OCI-LY7 (cell line): ENCODE measurements at regions not wholly inside any gene's neighbourhood (a gene's known extent, or its start where the extent isn't known, plus 50 kb on each side); places are given as distances from the start of the nearest gene placed in this dataset.

Experiments
- BruUV-seq: library from RNA; stranded (reverse); fragments of 400-500 nt; replicated peaks from 2 replicates; lab custom pipeline; 2021; lab: Mats Ljungman, UMichigan
- CTCF ChIA-PET: fragments of 300-600 bp; sonication (Branson Sonifier 250); formaldehyde crosslinking; loops from one replicate; lab custom pipeline; 2022; ENCODE audit warnings: antibody characterized with exemption; ENCODE audit not compliant: unreplicated experiment; lab: Charles Lee
- POLR2A ChIA-PET: fragments of 300-600 bp; sonication (Branson Sonifier 250); formaldehyde crosslinking; loops from one replicate; lab custom pipeline; 2022; ENCODE audit warnings: antibody characterized with exemption; lab: Charles Lee
- DNase-seq: peaks from one replicate; pipeline ENCODE4 v3.0.0-alpha.2; 2015; ENCODE audit warnings: low spot score
- H2AFZ ChIP-seq: fragments of 200-600 bp; sonication (generic), shearing (Covaris generic); 2 replicates; pipeline ENCODE4 v1.6.1; 2014; ENCODE audit warnings: mild to moderate bottlenecking, antibody characterized with exemption, low read length, moderate library complexity
- H3K27ac ChIP-seq: fragments of 200-600 bp; sonication (generic); 2 replicates; pipeline ENCODE4 v1.5.1; 2014; ENCODE audit warnings: mixed run types, low read depth, mild to moderate bottlenecking, moderate library complexity, low read length, inconsistent platforms; ENCODE audit not compliant: poor library complexity, severe bottlenecking
- H3K36me3 ChIP-seq: fragments of 200-600 bp; sonication (generic); 2 replicates; pipeline ENCODE4 v1.6.1; 2014; ENCODE audit warnings: mild to moderate bottlenecking, antibody characterized with exemption, low read length, moderate library complexity, mixed read lengths; ENCODE audit not compliant: insufficient read depth
- H3K4me1 ChIP-seq: fragments of 200-600 bp; sonication (generic); 2 replicates; pipeline ENCODE4 v1.5.1; 2014; ENCODE audit warnings: mild to moderate bottlenecking, low read length; ENCODE audit not compliant: insufficient read depth, poor library complexity, severe bottlenecking
- H3K4me2 ChIP-seq: fragments of 200-600 bp; sonication (generic); 2 replicates; pipeline ENCODE4 v1.6.1; 2014; ENCODE audit warnings: mild to moderate bottlenecking, low read length
- H3K4me3 ChIP-seq: fragments of 200-600 bp; sonication (generic); 2 replicates; pipeline ENCODE4 v1.5.1; 2014; ENCODE audit warnings: mild to moderate bottlenecking, low read depth, low read length; ENCODE audit not compliant: poor library complexity, severe bottlenecking
- H3K79me2 ChIP-seq: fragments of 200-600 bp; sonication (generic); 2 replicates; pipeline ENCODE4 v1.6.1; 2016; ENCODE audit warnings: low read depth, mild to moderate bottlenecking, low read length, moderate library complexity, mixed read lengths; ENCODE audit not compliant: insufficient read depth
- H3K9me2 ChIP-seq: fragments of 200-600 bp; sonication (generic); 2 replicates; pipeline ENCODE4 v1.6.1; 2016; ENCODE audit warnings: mild to moderate bottlenecking, low read length, mixed read lengths; ENCODE audit not compliant: insufficient read depth
- H3K9me3 ChIP-seq: fragments of 200-600 bp; sonication (generic); 2 replicates; pipeline ENCODE4 v1.6.1; 2014; ENCODE audit warnings: mild to moderate bottlenecking, mixed run types, low read length, mixed read lengths
- H4K20me1 ChIP-seq: fragments of 200-600 bp; sonication (generic); 2 replicates; pipeline ENCODE4 v1.6.1; 2014; ENCODE audit warnings: mild to moderate bottlenecking, antibody characterized with exemption, low read length, moderate library complexity, mixed read lengths; ENCODE audit not compliant: insufficient read depth
- EZH2phosphoT487 ChIP-seq: fragments of 200-600 bp; sonication (generic); IDR thresholded peaks from 2 replicates; pipeline ENCODE4 v1.6.1; 2018; ENCODE audit warnings: low read depth, borderline replicate concordance, mild to moderate bottlenecking, mixed run types, antibody characterized with exemption, low read length, moderate library complexity, mixed read lengths
- intact Hi-C: fragments of 100-400 bp; cut with micrococcal nuclease; formaldehyde crosslinking; loops from one replicate; pipeline ENCODE4 v1.10.0; 2022; ENCODE audit not compliant: unreplicated experiment
- TF ChIP-seq, protein P1 (sequence below): fragments of 200-600 bp; sonication (generic); conservative IDR thresholded peaks from 2 replicates; pipeline ENCODE4 v1.5.1; 2014; ENCODE audit warnings: mild to moderate bottlenecking, antibody characterized with exemption, low read length, moderate library complexity, mixed read lengths

DNA sequence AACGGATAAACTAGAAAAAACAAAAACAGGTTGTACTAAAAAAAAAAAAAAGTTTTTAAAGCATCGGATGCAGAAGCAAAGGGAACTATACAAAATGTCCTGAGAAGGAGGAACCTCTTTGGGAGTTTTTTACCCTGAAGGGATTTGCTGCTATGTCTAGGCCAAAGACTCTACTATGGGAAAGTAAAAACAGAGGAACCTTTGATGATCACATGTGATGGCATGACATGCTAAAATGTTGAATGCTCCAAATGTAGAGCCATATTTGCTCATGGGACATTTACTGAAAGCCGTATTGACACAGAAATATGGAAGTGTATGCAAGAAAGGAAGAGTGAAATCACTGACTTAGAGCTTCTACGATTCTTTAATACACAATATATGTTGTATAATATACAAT, 992.0 kb upstream of the ZEB2 start:
- CTCF ChIA-PET = no interaction called here
- TF ChIP-seq, protein P1, sequence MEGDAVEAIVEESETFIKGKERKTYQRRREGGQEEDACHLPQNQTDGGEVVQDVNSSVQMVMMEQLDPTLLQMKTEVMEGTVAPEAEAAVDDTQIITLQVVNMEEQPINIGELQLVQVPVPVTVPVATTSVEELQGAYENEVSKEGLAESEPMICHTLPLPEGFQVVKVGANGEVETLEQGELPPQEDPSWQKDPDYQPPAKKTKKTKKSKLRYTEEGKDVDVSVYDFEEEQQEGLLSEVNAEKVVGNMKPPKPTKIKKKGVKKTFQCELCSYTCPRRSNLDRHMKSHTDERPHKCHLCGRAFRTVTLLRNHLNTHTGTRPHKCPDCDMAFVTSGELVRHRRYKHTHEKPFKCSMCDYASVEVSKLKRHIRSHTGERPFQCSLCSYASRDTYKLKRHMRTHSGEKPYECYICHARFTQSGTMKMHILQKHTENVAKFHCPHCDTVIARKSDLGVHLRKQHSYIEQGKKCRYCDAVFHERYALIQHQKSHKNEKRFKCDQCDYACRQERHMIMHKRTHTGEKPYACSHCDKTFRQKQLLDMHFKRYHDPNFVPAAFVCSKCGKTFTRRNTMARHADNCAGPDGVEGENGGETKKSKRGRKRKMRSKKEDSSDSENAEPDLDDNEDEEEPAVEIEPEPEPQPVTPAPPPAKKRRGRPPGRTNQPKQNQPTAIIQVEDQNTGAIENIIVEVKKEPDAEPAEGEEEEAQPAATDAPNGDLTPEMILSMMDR = no peak
- no peak for TF ChIP-seq EZH2phosphoT487
- intact Hi-C loops = no loop called here
- H3K36me3 ChIP-seq = no peaks in the 10 kb centered on the region
- H4K20me1 ChIP-seq = no peaks in the 10 kb centered on the region
- POLR2A ChIA-PET = interaction anchor here (2.6 kb wide), 1 partner anchor 20 kb away, joined by 7 read pairs; no protein-coding TSS in a partner anchor
- H2AFZ ChIP-seq = no peak overlapping the region
- DNase-seq = no peak
- H3K27ac ChIP-seq = no peak overlapping the region
- H3K9me2 ChIP-seq = no peaks in the 10 kb centered on the region
- no peaks in the 10 kb centered on the region for H3K79me2 ChIP-seq
- H3K9me3 ChIP-seq = no peaks in the 10 kb centered on the region
- H3K4me1 ChIP-seq = no peaks in the 10 kb centered on the region
- H3K4me2 ChIP-seq = no peak overlapping the region
- no TSS peak for BruUV-seq
- no peak overlapping the region for H3K4me3 ChIP-seq

DNA sequence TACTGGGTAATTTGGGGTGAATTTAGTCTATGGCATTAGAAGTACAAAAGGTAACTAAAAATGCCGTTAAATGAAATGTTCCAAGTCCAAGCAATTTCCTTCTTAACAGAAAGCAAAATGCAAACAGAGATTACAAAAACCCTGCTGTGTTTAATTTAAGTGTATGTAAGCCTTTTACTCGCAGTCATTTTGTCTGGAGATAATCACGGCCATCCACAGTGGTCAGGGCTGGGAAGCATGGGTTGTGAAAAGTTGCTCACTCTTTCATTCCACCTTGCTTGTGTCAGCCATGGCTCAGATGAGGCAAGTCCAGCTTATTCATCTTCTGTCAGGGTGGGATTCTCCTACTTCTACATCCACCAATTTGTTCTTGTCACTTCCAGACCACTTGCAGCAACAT, 983.6 kb upstream of the ZEB2 start:
- intact Hi-C loops = no loop called here
- Histone ChIP-seq H3K79me2 (no peaks in the 10 kb centered on the region), H3K9me2 (no peaks in the 10 kb centered on the region), H3K27ac (no peak overlapping the region), H2AFZ (no peak overlapping the region), H4K20me1 (no peaks in the 10 kb centered on the region), H3K4me2 (no peak overlapping the region), H3K4me3 (no peak overlapping the region), H3K4me1 (no peaks in the 10 kb centered on the region), H3K9me3 (no peaks in the 10 kb centered on the region), H3K36me3 (no peaks in the 10 kb centered on the region)
- no TSS peak for BruUV-seq
- POLR2A ChIA-PET = interaction anchor here (0.8 kb wide), 1 partner anchor 59 kb away, joined by 3 read pairs; no protein-coding TSS in a partner anchor
- no peak for DNase-seq
- TF ChIP-seq, protein P1 = no peak
- TF ChIP-seq EZH2phosphoT487 = no peak
- CTCF ChIA-PET = no interaction called here

DNA sequence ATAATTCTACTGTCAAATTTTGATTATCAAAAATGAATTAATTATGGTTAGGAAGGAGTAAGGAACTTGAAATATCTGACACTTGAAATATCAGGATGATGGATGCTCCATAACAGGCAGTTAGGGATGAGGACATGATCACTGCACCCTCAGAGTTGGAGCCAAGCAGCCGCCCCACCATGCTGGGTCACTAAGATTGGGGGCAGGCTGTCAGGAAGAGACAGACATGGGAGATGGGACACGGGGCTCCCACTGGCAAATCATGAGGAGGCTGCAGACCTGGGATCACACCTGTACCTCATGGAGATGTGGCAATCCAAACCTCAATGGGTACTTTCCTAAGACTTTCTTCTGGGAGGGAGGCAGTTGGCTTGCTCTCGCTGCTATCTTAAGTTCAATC, 982.0 kb upstream of the ZEB2 start:
- TF ChIP-seq, protein P1 = no peak
- TF ChIP-seq EZH2phosphoT487 = no peak
- H3K27ac ChIP-seq = no peak overlapping the region
- no peak overlapping the region for H3K4me2 ChIP-seq
- no peak for DNase-seq
- no peak overlapping the region for H3K4me3 ChIP-seq
- H3K4me1 ChIP-seq = no peaks in the 10 kb centered on the region
- H3K79me2 ChIP-seq = no peaks in the 10 kb centered on the region
- H2AFZ ChIP-seq = no peak overlapping the region
- intact Hi-C loops = no loop called here
- no TSS peak for BruUV-seq
- no peaks in the 10 kb centered on the region for H3K9me3 ChIP-seq
- ChIA-PET POLR2A (no interaction called here), CTCF (no interaction called here)
- H3K36me3 ChIP-seq = no peaks in the 10 kb centered on the region
- no peaks in the 10 kb centered on the region for H4K20me1 ChIP-seq
- H3K9me2 ChIP-seq = no peaks in the 10 kb centered on the region
